Osteoblast (primary cell): ENCODE measurements at regions not wholly inside any gene's neighbourhood (a gene's known extent, or its start where the extent isn't known, plus 50 kb on each side); places are given as distances from the start of the nearest gene placed in this dataset.

Experiments used
- DNase-seq: peaks from one replicate; pipeline ENCODE4 v3.0.0; 2011; ENCODE audit warnings: low spot score, mixed read lengths; ENCODE audit not compliant: insufficient read length; ENCODE audit errors: missing footprints
- H2AFZ ChIP-seq: 2 replicates; pipeline ENCODE4 v1.6.0; 2011; ENCODE audit warnings: mild to moderate bottlenecking, low read length
- H3K27ac ChIP-seq: 2 replicates; pipeline ENCODE4 v1.5.1; 2011; ENCODE audit warnings: mild to moderate bottlenecking, low read depth, low read length, moderate library complexity
- H3K27me3 ChIP-seq: 2 replicates; pipeline ENCODE4 v1.6.0; 2012; ENCODE audit warnings: mild to moderate bottlenecking, control low read depth, inconsistent platforms, low read length, moderate library complexity; ENCODE audit not compliant: insufficient read depth
- H3K36me3 ChIP-seq: 2 replicates; pipeline ENCODE4 v1.5.1; 2011; ENCODE audit warnings: mild to moderate bottlenecking, low read length, control low read depth, moderate library complexity; ENCODE audit not compliant: insufficient read depth
- H3K4me1 ChIP-seq: 2 replicates; pipeline ENCODE4 v1.5.1; 2011; ENCODE audit warnings: mild to moderate bottlenecking, low read length, control low read depth, moderate library complexity; ENCODE audit not compliant: insufficient read depth
- H3K4me2 ChIP-seq: 2 replicates; pipeline ENCODE4 v1.6.0; 2011; ENCODE audit warnings: mild to moderate bottlenecking, low read length; ENCODE audit not compliant: insufficient read depth
- H3K4me3 ChIP-seq: fragments of 200-600 bp; sonication (generic); 3 replicates; pipeline ENCODE4 v1.5.1; 2012; ENCODE audit warnings: mild to moderate bottlenecking, low read length, inconsistent platforms; ENCODE audit not compliant: insufficient read depth
- H3K79me2 ChIP-seq: 2 replicates; pipeline ENCODE4 v1.6.0; 2012; ENCODE audit warnings: mild to moderate bottlenecking, low read length, control low read depth, inconsistent platforms; ENCODE audit not compliant: insufficient read depth
- H3K9me3 ChIP-seq: 2 replicates; pipeline ENCODE4 v1.5.1; 2011; ENCODE audit warnings: low read depth, low read length, control low read depth
- H4K20me1 ChIP-seq: 2 replicates; pipeline ENCODE4 v1.6.0; 2012; ENCODE audit warnings: mild to moderate bottlenecking, low read length, control low read depth; ENCODE audit not compliant: insufficient read depth
- TF ChIP-seq, protein P1 (sequence below): IDR thresholded peaks from 2 replicates; pipeline ENCODE4 v1.5.1; 2011; ENCODE audit warnings: mild to moderate bottlenecking, low read depth, low read length, moderate library complexity; ENCODE audit errors: extremely low read depth

DNA sequence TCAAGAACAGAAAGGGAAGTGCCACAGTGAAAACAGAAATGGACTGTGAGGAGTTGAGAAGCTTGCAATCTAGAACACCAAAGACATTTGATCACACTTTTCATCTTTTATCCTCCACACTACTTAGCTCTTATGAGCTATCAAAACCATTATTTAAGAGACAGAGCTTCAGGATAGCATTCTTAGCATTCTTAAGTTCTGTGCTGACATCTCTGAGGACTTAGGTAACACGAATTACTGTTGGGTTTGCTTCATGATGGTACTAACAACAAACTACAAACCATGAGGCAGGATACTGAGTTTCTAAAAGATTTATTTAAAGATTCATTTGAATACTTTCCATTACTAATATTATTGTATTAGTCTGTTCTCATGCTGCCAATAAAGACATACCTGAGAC, 1038.6 kb downstream of the TUSC7 start:
- Histone ChIP-seq H3K4me1 (peaks cover 7% of the 10 kb centered on the region), H4K20me1 (no peaks in the 10 kb centered on the region), H3K27ac (no peak overlapping the region), H3K4me3 (no peak overlapping the region), H3K27me3 (no peaks in the 10 kb centered on the region), H3K79me2 (no peaks in the 10 kb centered on the region), H3K36me3 (no peaks in the 10 kb centered on the region), H3K4me2 (no peak overlapping the region), H2AFZ (no peak overlapping the region), H3K9me3 (no peaks in the 10 kb centered on the region)
- DNase-seq: no peak
- TF ChIP-seq, protein P1, sequence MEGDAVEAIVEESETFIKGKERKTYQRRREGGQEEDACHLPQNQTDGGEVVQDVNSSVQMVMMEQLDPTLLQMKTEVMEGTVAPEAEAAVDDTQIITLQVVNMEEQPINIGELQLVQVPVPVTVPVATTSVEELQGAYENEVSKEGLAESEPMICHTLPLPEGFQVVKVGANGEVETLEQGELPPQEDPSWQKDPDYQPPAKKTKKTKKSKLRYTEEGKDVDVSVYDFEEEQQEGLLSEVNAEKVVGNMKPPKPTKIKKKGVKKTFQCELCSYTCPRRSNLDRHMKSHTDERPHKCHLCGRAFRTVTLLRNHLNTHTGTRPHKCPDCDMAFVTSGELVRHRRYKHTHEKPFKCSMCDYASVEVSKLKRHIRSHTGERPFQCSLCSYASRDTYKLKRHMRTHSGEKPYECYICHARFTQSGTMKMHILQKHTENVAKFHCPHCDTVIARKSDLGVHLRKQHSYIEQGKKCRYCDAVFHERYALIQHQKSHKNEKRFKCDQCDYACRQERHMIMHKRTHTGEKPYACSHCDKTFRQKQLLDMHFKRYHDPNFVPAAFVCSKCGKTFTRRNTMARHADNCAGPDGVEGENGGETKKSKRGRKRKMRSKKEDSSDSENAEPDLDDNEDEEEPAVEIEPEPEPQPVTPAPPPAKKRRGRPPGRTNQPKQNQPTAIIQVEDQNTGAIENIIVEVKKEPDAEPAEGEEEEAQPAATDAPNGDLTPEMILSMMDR: no peak

DNA sequence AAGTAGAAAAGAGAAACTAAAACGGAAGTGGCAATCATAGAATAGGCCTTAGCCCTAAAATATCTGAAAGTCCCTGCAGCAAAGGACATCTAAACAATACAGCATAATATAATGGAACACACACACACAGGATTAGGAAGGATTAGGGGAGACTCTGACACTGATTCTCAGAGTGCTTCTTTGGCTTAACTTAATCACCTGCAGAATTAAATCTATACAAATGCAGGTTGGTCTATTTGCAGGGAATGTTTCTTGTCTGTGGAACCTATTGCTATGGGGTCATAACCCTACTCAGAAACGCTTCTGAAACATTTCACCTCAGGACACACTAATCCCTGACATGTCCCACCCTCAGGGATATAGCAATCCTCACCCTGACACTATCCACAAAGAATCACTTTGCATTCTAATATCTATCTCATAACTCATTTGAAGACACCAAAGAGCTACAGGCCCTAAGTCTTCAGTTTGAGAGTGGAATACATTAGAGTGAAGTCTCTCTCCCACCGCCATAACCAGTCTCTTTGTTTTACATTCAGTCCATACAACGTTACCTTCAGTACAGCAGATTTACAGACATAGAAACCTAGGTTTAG, 1041.2 kb downstream of the TUSC7 start:
- no peaks in the 10 kb centered on the region for H3K9me3 ChIP-seq
- no peaks in the 10 kb centered on the region for H4K20me1 ChIP-seq
- no peak for DNase-seq
- H3K4me3 ChIP-seq: no peak overlapping the region
- no peaks in the 10 kb centered on the region for H3K36me3 ChIP-seq
- TF ChIP-seq, protein P1: no peak
- H3K4me2 ChIP-seq: no peak overlapping the region
- no peaks in the 10 kb centered on the region for H3K79me2 ChIP-seq
- no peak overlapping the region for H2AFZ ChIP-seq
- no peaks in the 10 kb centered on the region for H3K27me3 ChIP-seq
- H3K4me1 ChIP-seq: peaks cover 10% of the 10 kb centered on the region
- no peak overlapping the region for H3K27ac ChIP-seq

DNA sequence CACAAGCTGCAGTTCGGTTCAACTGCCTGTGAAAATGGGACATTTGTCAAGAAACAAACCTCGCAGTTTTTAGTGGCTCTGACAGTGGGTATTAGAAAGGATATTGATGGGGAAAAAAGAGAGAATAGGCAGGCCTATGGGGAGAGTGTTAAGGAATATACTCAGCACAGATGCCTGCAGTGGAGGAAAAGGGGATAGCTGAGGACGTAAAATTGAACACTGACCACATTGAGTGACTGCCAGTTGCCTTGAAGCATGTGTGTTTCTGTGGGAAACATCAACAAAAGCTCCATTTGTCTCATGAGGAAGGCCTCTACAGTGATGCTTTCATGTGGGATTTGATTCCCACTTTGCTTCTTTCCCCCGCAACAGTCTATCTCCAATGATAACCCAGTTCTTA, 1042.1 kb downstream of the TUSC7 start:
- Histone ChIP-seq H4K20me1 (no peaks in the 10 kb centered on the region), H3K9me3 (no peaks in the 10 kb centered on the region), H3K27ac (no peak overlapping the region), H3K4me3 (no peak overlapping the region), H3K4me2 (no peak overlapping the region), H3K27me3 (no peaks in the 10 kb centered on the region), H3K36me3 (no peaks in the 10 kb centered on the region), H3K4me1 (peaks cover 10% of the 10 kb centered on the region), H3K79me2 (no peaks in the 10 kb centered on the region), H2AFZ (no peak overlapping the region)
- TF ChIP-seq, protein P1: no peak
- DNase-seq: no peak

DNA sequence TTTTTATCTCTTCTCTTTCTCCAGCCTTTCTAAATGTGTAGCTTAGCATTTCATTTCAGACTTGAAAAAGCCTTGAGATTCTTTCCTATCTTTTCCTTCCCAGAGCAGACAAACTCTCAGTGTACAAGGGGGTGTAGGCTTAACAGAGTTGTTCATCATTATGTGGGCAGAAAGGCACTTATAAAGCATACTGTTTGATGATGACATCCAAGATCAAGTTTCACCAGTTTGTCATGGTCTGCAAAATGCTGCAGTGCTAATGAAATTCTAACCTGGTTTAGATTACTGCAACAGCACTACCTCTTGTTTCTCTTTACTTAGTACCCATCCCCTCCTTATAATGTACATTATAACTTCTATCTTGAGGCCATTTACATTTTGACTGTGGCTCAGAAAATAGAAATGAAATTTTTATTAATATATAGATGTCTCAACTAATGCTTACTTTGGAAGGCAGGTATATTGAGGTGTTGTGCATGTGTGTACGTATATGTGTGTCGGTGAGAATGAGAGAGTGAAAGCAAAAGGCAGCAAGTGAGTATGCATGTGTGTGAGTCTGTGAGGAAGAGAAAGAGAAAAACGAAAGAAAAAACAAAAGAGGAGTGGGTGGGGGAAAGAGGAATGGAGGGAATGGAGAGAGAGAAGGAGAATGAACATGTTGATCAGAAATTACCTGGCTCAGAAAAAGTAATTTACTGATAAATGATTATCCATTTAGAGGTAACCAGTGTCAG, 1043.6 kb downstream of the TUSC7 start:
- Histone ChIP-seq H2AFZ (no peak overlapping the region), H3K4me1 (peaks cover 10% of the 10 kb centered on the region), H4K20me1 (no peaks in the 10 kb centered on the region), H3K4me2 (no peak overlapping the region), H3K9me3 (no peaks in the 10 kb centered on the region), H3K79me2 (no peaks in the 10 kb centered on the region), H3K4me3 (no peak overlapping the region), H3K36me3 (no peaks in the 10 kb centered on the region), H3K27me3 (no peaks in the 10 kb centered on the region), H3K27ac (no peak overlapping the region)
- no peak for DNase-seq
- TF ChIP-seq, protein P1: no peak
